Activated CD8-positive, alpha-beta memory T cell treated with anti-CD3 and anti-CD28 coated beads, Interleukin-2, amount 10 ng/mL, durations not matched to agents 7 days and 5 days (primary cell): ENCODE measurements at regions not wholly inside any gene's neighbourhood (a gene's known extent, or its start where the extent isn't known, plus 50 kb on each side); places are given as distances from the start of the nearest gene placed in this dataset.

Experiments
- ATAC-seq: fragments of 150-1000 bp; cut with Tn5 transposase; one replicate; pipeline ENCODE4 v1.10.0; 2021; ENCODE audit warnings: moderate library complexity
- CTCF ChIA-PET: fragments of 350-600 bp; sonication (Branson Sonifier 250); formaldehyde crosslinking; loops from one replicate; lab custom pipeline; 2021; ENCODE audit warnings: antibody characterized with exemption; lab: Charles Lee
- DNase-seq: peaks from one replicate; pipeline ENCODE4 v3.0.0-alpha.2; 2020
- H3K27ac Mint-ChIP-seq: one replicate; pipeline ENCODE4 v1.8.0; 2021; ENCODE audit warnings: mild to moderate bottlenecking, mixed read lengths
- H3K27me3 Mint-ChIP-seq: one replicate; pipeline ENCODE4 v1.8.0; 2021; ENCODE audit warnings: mixed read lengths
- H3K36me3 Mint-ChIP-seq: one replicate; pipeline ENCODE4 v1.8.0; 2021; ENCODE audit warnings: mild to moderate bottlenecking, mixed read lengths
- H3K4me1 Mint-ChIP-seq: one replicate; pipeline ENCODE4 v1.8.0; 2021; ENCODE audit warnings: mixed read lengths
- H3K4me3 Mint-ChIP-seq: one replicate; pipeline ENCODE4 v1.8.0; 2021; ENCODE audit warnings: mild to moderate bottlenecking, moderate library complexity, mixed read lengths
- H3K9me3 Mint-ChIP-seq: one replicate; pipeline ENCODE4 v1.8.0; 2022; ENCODE audit warnings: low read depth, mixed read lengths

GRCh38 chr1:194517567-194517966 lies 1331.2 kb upstream of the B3GALT2 start:
- H3K4me1 Mint-ChIP-seq, result no peaks in the 10 kb centered on the region
- H3K4me3 Mint-ChIP-seq, result no peak overlapping the region

GRCh38 chr1:194515916-194516315 lies 1329.5 kb upstream of the B3GALT2 start:
- no peak for DNase-seq
- CTCF ChIA-PET, result no interaction called here
- Mint-ChIP-seq H3K9me3 (no peaks in the 10 kb centered on the region), H3K27me3 (no peaks in the 10 kb centered on the region), H3K36me3 (no peaks in the 10 kb centered on the region), H3K27ac (no peak overlapping the region), H3K4me3 (no peak overlapping the region), H3K4me1 (no peaks in the 10 kb centered on the region)
- no peak for ATAC-seq

More at GRCh38 chr1:194517567-194517966, 1331.2 kb upstream of the B3GALT2 start:
- DNase-seq (no peak), ATAC-seq (no peak)
- Mint-ChIP-seq H3K36me3 (no peaks in the 10 kb centered on the region), H3K27me3 (no peaks in the 10 kb centered on the region), H3K9me3 (no peaks in the 10 kb centered on the region), H3K27ac (no peak overlapping the region)
- CTCF ChIA-PET, result no interaction called here

- CTCF ChIA-PET, result no interaction called here
- no peaks in the 10 kb centered on the region for H3K27me3 Mint-ChIP-seq
Measured at GRCh38 chr1:194512957-194513356, 1326.5 kb upstream of the B3GALT2 start.

GRCh38 chr1:194512345-194512744 lies 1325.9 kb upstream of the B3GALT2 start:
- no peak overlapping the region for H3K4me3 Mint-ChIP-seq
- H3K36me3 Mint-ChIP-seq, result no peaks in the 10 kb centered on the region
- DNase-seq, result no peak
- H3K27me3 Mint-ChIP-seq, result no peaks in the 10 kb centered on the region
- CTCF ChIA-PET, result no interaction called here
- no peak overlapping the region for H3K27ac Mint-ChIP-seq
- H3K9me3 Mint-ChIP-seq, result peaks cover 8% of the 10 kb centered on the region
- no peaks in the 10 kb centered on the region for H3K4me1 Mint-ChIP-seq
- no peak for ATAC-seq

More at GRCh38 chr1:194512957-194513356, 1326.5 kb upstream of the B3GALT2 start:
- Mint-ChIP-seq H3K4me3 (no peak overlapping the region), H3K36me3 (no peaks in the 10 kb centered on the region), H3K4me1 (no peaks in the 10 kb centered on the region), H3K27ac (no peak overlapping the region), H3K9me3 (peaks cover 8% of the 10 kb centered on the region)
- ATAC-seq, result no peak
- no peak for DNase-seq

- no peaks in the 10 kb centered on the region for H3K4me1 Mint-ChIP-seq
- no peak overlapping the region for H3K4me3 Mint-ChIP-seq
- no peak for DNase-seq
- no peak for ATAC-seq
- CTCF ChIA-PET, result no interaction called here
- no peak overlapping the region for H3K27ac Mint-ChIP-seq
- no peaks in the 10 kb centered on the region for H3K27me3 Mint-ChIP-seq
- H3K9me3 Mint-ChIP-seq, result no peaks in the 10 kb centered on the region
- H3K36me3 Mint-ChIP-seq, result no peaks in the 10 kb centered on the region
Measured at GRCh38 chr1:194503209-194503608, 1316.8 kb upstream of the B3GALT2 start.

GRCh38 chr1:194495434-194495833 lies 1309.0 kb upstream of the B3GALT2 start:
- CTCF ChIA-PET, result no interaction called here
- DNase-seq, result no peak

GRCh38 chr1:194487172-194487571 lies 1300.8 kb upstream of the B3GALT2 start:
- DNase-seq, result no peak
- Mint-ChIP-seq H3K27me3 (no peaks in the 10 kb centered on the region), H3K4me1 (no peaks in the 10 kb centered on the region)

More at GRCh38 chr1:194495434-194495833, 1309.0 kb upstream of the B3GALT2 start:
- Mint-ChIP-seq H3K4me1 (no peaks in the 10 kb centered on the region), H3K36me3 (no peaks in the 10 kb centered on the region), H3K9me3 (no peaks in the 10 kb centered on the region), H3K27me3 (no peaks in the 10 kb centered on the region), H3K4me3 (no peak overlapping the region), H3K27ac (no peak overlapping the region)
- no peak for ATAC-seq

GRCh38 chr1:194485432-194485831 lies 1299.0 kb upstream of the B3GALT2 start:
- no peak overlapping the region for H3K27ac Mint-ChIP-seq
- DNase-seq (no peak), ATAC-seq (no peak)
- H3K9me3 Mint-ChIP-seq, result no peaks in the 10 kb centered on the region
- H3K4me3 Mint-ChIP-seq, result no peak overlapping the region
- H3K36me3 Mint-ChIP-seq, result no peaks in the 10 kb centered on the region
- CTCF ChIA-PET, result no interaction called here
- H3K27me3 Mint-ChIP-seq, result no peaks in the 10 kb centered on the region
- no peaks in the 10 kb centered on the region for H3K4me1 Mint-ChIP-seq

More at GRCh38 chr1:194487172-194487571, 1300.8 kb upstream of the B3GALT2 start:
- no peak overlapping the region for H3K27ac Mint-ChIP-seq
- CTCF ChIA-PET, result no interaction called here
- H3K9me3 Mint-ChIP-seq, result no peaks in the 10 kb centered on the region
- ATAC-seq, result no peak
- H3K4me3 Mint-ChIP-seq, result no peak overlapping the region
- no peaks in the 10 kb centered on the region for H3K36me3 Mint-ChIP-seq

- Mint-ChIP-seq H3K36me3 (no peaks in the 10 kb centered on the region), H3K27ac (no peak overlapping the region), H3K9me3 (no peaks in the 10 kb centered on the region), H3K27me3 (no peaks in the 10 kb centered on the region), H3K4me1 (no peaks in the 10 kb centered on the region), H3K4me3 (no peak overlapping the region)
- DNase-seq, result no peak
- no peak for ATAC-seq
- CTCF ChIA-PET, result no interaction called here
Measured at GRCh38 chr1:194478731-194479130, 1292.3 kb upstream of the B3GALT2 start.

GRCh38 chr1:194477908-194478307 lies 1291.5 kb upstream of the B3GALT2 start:
- CTCF ChIA-PET, result no interaction called here
- Mint-ChIP-seq H3K27me3 (no peaks in the 10 kb centered on the region), H3K27ac (no peak overlapping the region)

GRCh38 chr1:194476872-194477271 lies 1290.5 kb upstream of the B3GALT2 start:
- no peaks in the 10 kb centered on the region for H3K36me3 Mint-ChIP-seq
- H3K9me3 Mint-ChIP-seq, result no peaks in the 10 kb centered on the region
- DNase-seq (no peak), ATAC-seq (no peak)
- H3K4me3 Mint-ChIP-seq, result no peak overlapping the region
- H3K27me3 Mint-ChIP-seq, result peaks cover 4% of the 10 kb centered on the region
- no peak overlapping the region for H3K27ac Mint-ChIP-seq
- CTCF ChIA-PET, result no interaction called here
- no peaks in the 10 kb centered on the region for H3K4me1 Mint-ChIP-seq

More at GRCh38 chr1:194477908-194478307, 1291.5 kb upstream of the B3GALT2 start:
- Mint-ChIP-seq H3K4me3 (no peak overlapping the region), H3K4me1 (no peaks in the 10 kb centered on the region), H3K36me3 (no peaks in the 10 kb centered on the region), H3K9me3 (no peaks in the 10 kb centered on the region)
- DNase-seq, result no peak
- no peak for ATAC-seq

- ATAC-seq, result no peak
- no peaks in the 10 kb centered on the region for H3K36me3 Mint-ChIP-seq
- no peak overlapping the region for H3K27ac Mint-ChIP-seq
- peaks cover 4% of the 10 kb centered on the region for H3K27me3 Mint-ChIP-seq
- H3K9me3 Mint-ChIP-seq, result no peaks in the 10 kb centered on the region
- DNase-seq, result no peak
- no peak overlapping the region for H3K4me3 Mint-ChIP-seq
- CTCF ChIA-PET, result no interaction called here
- H3K4me1 Mint-ChIP-seq, result no peaks in the 10 kb centered on the region
Measured at GRCh38 chr1:194476351-194476750, 1289.9 kb upstream of the B3GALT2 start.

- no peaks in the 10 kb centered on the region for H3K9me3 Mint-ChIP-seq
Measured at GRCh38 chr1:194474701-194475100, 1288.3 kb upstream of the B3GALT2 start.

GRCh38 chr1:194473766-194474165 lies 1287.4 kb upstream of the B3GALT2 start:
- CTCF ChIA-PET, result no interaction called here
- Mint-ChIP-seq H3K4me3 (no peak overlapping the region), H3K27me3 (peaks cover 4% of the 10 kb centered on the region), H3K27ac (no peak overlapping the region), H3K4me1 (no peaks in the 10 kb centered on the region), H3K9me3 (no peaks in the 10 kb centered on the region), H3K36me3 (no peaks in the 10 kb centered on the region)
- DNase-seq (no peak), ATAC-seq (no peak)

More at GRCh38 chr1:194474701-194475100, 1288.3 kb upstream of the B3GALT2 start:
- Mint-ChIP-seq H3K27me3 (peaks cover 4% of the 10 kb centered on the region), H3K4me3 (no peak overlapping the region), H3K4me1 (no peaks in the 10 kb centered on the region), H3K27ac (no peak overlapping the region), H3K36me3 (no peaks in the 10 kb centered on the region)
- no peak for DNase-seq
- no peak for ATAC-seq
- CTCF ChIA-PET, result no interaction called here

GRCh38 chr1:194469282-194469681 lies 1282.9 kb upstream of the B3GALT2 start:
- H3K4me3 Mint-ChIP-seq, result no peak overlapping the region
- no peaks in the 10 kb centered on the region for H3K4me1 Mint-ChIP-seq
- CTCF ChIA-PET, result no interaction called here
- H3K27me3 Mint-ChIP-seq, result peaks cover 4% of the 10 kb centered on the region
- DNase-seq, result no peak
- no peak for ATAC-seq
- no peak overlapping the region for H3K27ac Mint-ChIP-seq
- no peaks in the 10 kb centered on the region for H3K36me3 Mint-ChIP-seq
- H3K9me3 Mint-ChIP-seq, result no peaks in the 10 kb centered on the region
